ENCODE measurements at regions not wholly inside any gene's neighbourhood (a gene's known extent, or its start where the extent isn't known, plus 50 kb on each side); places are given as distances from the start of the nearest gene placed in this dataset.

- TF ChIP-seq EZH2 (IDR thresholded peaks at IDR 0.05; ENCODE audit: low read depth, unreplicated experiment): no peak
- TF ChIP-seq, protein P1, sequence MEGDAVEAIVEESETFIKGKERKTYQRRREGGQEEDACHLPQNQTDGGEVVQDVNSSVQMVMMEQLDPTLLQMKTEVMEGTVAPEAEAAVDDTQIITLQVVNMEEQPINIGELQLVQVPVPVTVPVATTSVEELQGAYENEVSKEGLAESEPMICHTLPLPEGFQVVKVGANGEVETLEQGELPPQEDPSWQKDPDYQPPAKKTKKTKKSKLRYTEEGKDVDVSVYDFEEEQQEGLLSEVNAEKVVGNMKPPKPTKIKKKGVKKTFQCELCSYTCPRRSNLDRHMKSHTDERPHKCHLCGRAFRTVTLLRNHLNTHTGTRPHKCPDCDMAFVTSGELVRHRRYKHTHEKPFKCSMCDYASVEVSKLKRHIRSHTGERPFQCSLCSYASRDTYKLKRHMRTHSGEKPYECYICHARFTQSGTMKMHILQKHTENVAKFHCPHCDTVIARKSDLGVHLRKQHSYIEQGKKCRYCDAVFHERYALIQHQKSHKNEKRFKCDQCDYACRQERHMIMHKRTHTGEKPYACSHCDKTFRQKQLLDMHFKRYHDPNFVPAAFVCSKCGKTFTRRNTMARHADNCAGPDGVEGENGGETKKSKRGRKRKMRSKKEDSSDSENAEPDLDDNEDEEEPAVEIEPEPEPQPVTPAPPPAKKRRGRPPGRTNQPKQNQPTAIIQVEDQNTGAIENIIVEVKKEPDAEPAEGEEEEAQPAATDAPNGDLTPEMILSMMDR (conservative IDR thresholded peaks at IDR 0.05; ENCODE audit: low read depth in 2 of 2): no peak
- TF ChIP-seq JUNB (IDR thresholded peaks at IDR 0.05; ENCODE audit: unreplicated experiment): no peak
- TF ChIP-seq EZH2phosphoT487 (IDR thresholded peaks at IDR 0.05; ENCODE audit: unreplicated experiment): no peak
- TF ChIP-seq POLR2AphosphoS5 (IDR thresholded peaks at IDR 0.05; ENCODE audit: low read depth): no peak
Observed at GRCh38 chr15:81728726-81729125, 317.1 kb downstream of the MEX3B start.

Data from GM23338 (cell line).